IMR-90 (cell line): ENCODE measurements at regions not wholly inside any gene's neighbourhood (a gene's known extent, or its start where the extent isn't known, plus 50 kb on each side); places are given as distances from the start of the nearest gene placed in this dataset.

ENCODE experiments used
- ATAC-seq: fragments of 200-7000 bp; cut with Tn5 transposase; 2 replicates; pipeline ENCODE4 v1.9.1; 2020; ENCODE audit warnings: low read depth, mild to moderate bottlenecking, moderate library complexity
- BruUV-seq: library from RNA; stranded (reverse); fragments of 400-500 nt; replicated peaks from 2 replicates; lab custom pipeline; 2021; lab: Mats Ljungman, UMichigan
- CTCF ChIA-PET: fragments of 300-600 bp; formaldehyde crosslinking; extraction: SDS; loops from one replicate; lab custom pipeline; 2021; ENCODE audit warnings: antibody characterized with exemption; lab: Yijun Ruan, JAX
- POLR2A ChIA-PET: fragments of 300-600 bp; sonication (Branson Sonifier 250); formaldehyde crosslinking; loops from one replicate; lab custom pipeline; 2022; ENCODE audit warnings: antibody characterized with exemption; ENCODE audit not compliant: unreplicated experiment; lab: Charles Lee
- DNase-seq: peaks from one replicate; pipeline ENCODE4 v3.0.0; 2013
- H2AFZ ChIP-seq: replicated peaks from 2 replicates; pipeline ENCODE3; 2013; ENCODE audit warnings: low read length, mild to moderate bottlenecking; ENCODE audit not compliant: poor library complexity
- H2AK5ac ChIP-seq: 2 replicates; pipeline ENCODE4 v1.6.1; 2013; ENCODE audit warnings: low read depth, low read length, inconsistent platforms
- H2AK9ac ChIP-seq: replicated peaks from 2 replicates; pipeline ENCODE3; 2013; ENCODE audit warnings: mild to moderate bottlenecking, low read depth, low read length, moderate library complexity; ENCODE audit not compliant: poor library complexity
- H2BK120ac ChIP-seq: 2 replicates; pipeline ENCODE4 v1.6.1; 2013; ENCODE audit warnings: low read depth, low read length, inconsistent platforms
- H2BK15ac ChIP-seq: 3 replicates; pipeline ENCODE4 v1.6.1; 2013; ENCODE audit warnings: low read depth, low read length, inconsistent platforms
- H2BK20ac ChIP-seq: 2 replicates; pipeline ENCODE4 v1.6.1; 2013; ENCODE audit warnings: low read depth, mild to moderate bottlenecking, inconsistent platforms, low read length, moderate library complexity
- H2BK5ac ChIP-seq: 2 replicates; pipeline ENCODE4 v1.6.1; 2013; ENCODE audit warnings: mild to moderate bottlenecking, low read depth, low read length, inconsistent platforms; ENCODE audit not compliant: poor library complexity, severe bottlenecking
- H3K14ac ChIP-seq: replicated peaks from 2 replicates; pipeline ENCODE4 v1.6.1; 2013; ENCODE audit warnings: low read depth, low read length, inconsistent platforms
- H3K18ac ChIP-seq: 2 replicates; pipeline ENCODE4 v1.6.1; 2013; ENCODE audit warnings: low read depth, low read length, control low read depth
- H3K23ac ChIP-seq: 2 replicates; pipeline ENCODE4 v1.6.1; 2013; ENCODE audit warnings: low read depth, low read length, inconsistent platforms
- H3K27ac ChIP-seq: 2 replicates; pipeline ENCODE4 v1.5.1; 2013; ENCODE audit warnings: mild to moderate bottlenecking, control low read depth, low read length; ENCODE audit not compliant: insufficient read depth
- H3K27me3 ChIP-seq: 2 replicates; pipeline ENCODE4 v1.6.1; 2013; ENCODE audit warnings: low read length; ENCODE audit not compliant: control insufficient read depth, insufficient read depth
- H3K36me3 ChIP-seq: 2 replicates; pipeline ENCODE4 v1.6.1; 2013; ENCODE audit warnings: low read length, mixed read lengths; ENCODE audit not compliant: control insufficient read depth, insufficient read depth
- H3K4ac ChIP-seq: 2 replicates; pipeline ENCODE4 v1.6.1; 2013; ENCODE audit warnings: low read depth, low read length, inconsistent platforms
- H3K4me1 ChIP-seq: 2 replicates; pipeline ENCODE4 v1.6.1; 2013; ENCODE audit warnings: low read length, mixed read lengths; ENCODE audit not compliant: control insufficient read depth, insufficient read depth
- H3K4me2 ChIP-seq: 2 replicates; pipeline ENCODE4 v1.6.1; 2013; ENCODE audit warnings: low read depth, mild to moderate bottlenecking, control low read depth, low read length, moderate library complexity
- H3K4me3 ChIP-seq: 2 replicates; pipeline ENCODE4 v1.5.1; 2013; ENCODE audit warnings: low read depth, mild to moderate bottlenecking, control low read depth, low read length, moderate library complexity; ENCODE audit not compliant: insufficient read depth
- H3K56ac ChIP-seq: 2 replicates; pipeline ENCODE4 v1.6.1; 2013; ENCODE audit warnings: low read length, inconsistent platforms; ENCODE audit not compliant: insufficient read depth; ENCODE audit errors: extremely low read depth
- H3K79me1 ChIP-seq, 2 experiments: 2 replicates each; pipeline ENCODE4 v1.6.1; 2013; ENCODE audit warnings: low read length in 2 of 2, inconsistent platforms in 1 of 2, low read depth in 1 of 2
- H3K9ac ChIP-seq: 2 replicates; pipeline ENCODE4 v1.6.1; 2013; ENCODE audit warnings: low read depth, low read length, control low read depth
- H3K9me1 ChIP-seq: 2 replicates; pipeline ENCODE4 v1.6.1; 2013; ENCODE audit warnings: low read length, inconsistent platforms; ENCODE audit not compliant: insufficient read depth
- H3K9me3 ChIP-seq: 2 replicates; pipeline ENCODE4 v1.6.1; 2013; ENCODE audit warnings: low read length; ENCODE audit not compliant: control insufficient read depth, insufficient read depth
- H4K20me1 ChIP-seq: 2 replicates; pipeline ENCODE4 v1.6.1; 2013; ENCODE audit warnings: low read length, inconsistent platforms; ENCODE audit not compliant: insufficient read depth
- H4K5ac ChIP-seq: 2 replicates; pipeline ENCODE4 v1.6.1; 2013; ENCODE audit warnings: mild to moderate bottlenecking, low read depth, low read length, control low read depth
- H4K8ac ChIP-seq, 2 experiments: 2 replicates each; pipeline ENCODE4 v1.6.1; 2013; ENCODE audit warnings: low read depth in 2 of 2, low read length in 2 of 2, control low read depth in 1 of 2, inconsistent platforms in 1 of 2
- H4K91ac ChIP-seq: 2 replicates; pipeline ENCODE4 v1.6.1; 2013; ENCODE audit warnings: low read depth, low read length, inconsistent platforms; ENCODE audit not compliant: insufficient read depth
- CHD1 ChIP-seq: IDR thresholded peaks from 2 replicates; pipeline ENCODE4 v1.6.1; 2012; ENCODE audit warnings: low read depth, low read length, improper control_type of control experiment
- ELK1 ChIP-seq: fragments of 150-350 bp; IDR thresholded peaks from 2 replicates; pipeline ENCODE4 v1.6.1; 2016; ENCODE audit warnings: low read depth, mild to moderate bottlenecking, low read length, moderate library complexity, borderline replicate concordance
- FOS ChIP-seq: fragments of 150-350 bp; IDR thresholded peaks from 2 replicates; pipeline ENCODE4 v1.6.1; 2016; ENCODE audit warnings: low read depth, low read length
- MXI1 ChIP-seq: IDR thresholded peaks from 2 replicates; pipeline ENCODE4 v1.6.1; 2012; ENCODE audit warnings: low read depth, mild to moderate bottlenecking, low read length, moderate library complexity, borderline replicate concordance
- RCOR1 ChIP-seq: IDR thresholded peaks from 2 replicates; pipeline ENCODE4 v1.6.1; 2012; ENCODE audit warnings: mild to moderate bottlenecking, low read length, improper control_type of control experiment; ENCODE audit not compliant: insufficient replicate concordance
- RFX5 ChIP-seq: IDR thresholded peaks from 2 replicates; pipeline ENCODE4 v1.8.0; 2012; ENCODE audit warnings: low read depth, mild to moderate bottlenecking, low read length, moderate library complexity
- WGBS, 2 experiments: methylation state at CpG; one replicate each; pipeline versions ENCODE4 v1.1.5 to v1.1.7; 2013; ENCODE audit warnings: missing lambda C conversion rate in 2 of 2; ENCODE audit not compliant: insufficient read length in 1 of 2; ENCODE audit errors: extremely low coverage in 2 of 2; 5-methylcytosine and 5-hydroxymethylcytosine counted together
- dilution Hi-C: fragments of 300-500 bp; cut with HindIII; formaldehyde crosslinking; loops from one replicate; pipeline ENCODE4 v1.14.3; 2018; ENCODE audit warnings: low sequenced_read_pairs; ENCODE audit not compliant: unreplicated experiment
- in situ Hi-C: fragments of 300-500 bp; cut with MboI; formaldehyde crosslinking; loops from 3 replicates; pipeline ENCODE4 v1.14.3; 2019; ENCODE audit warnings: low sequenced_read_pairs, inconsistent platforms, mixed read lengths
- intact Hi-C: fragments of 100-400 bp; cut with micrococcal nuclease; formaldehyde crosslinking; loops from 2 replicates; pipeline ENCODE4 v1.10.0; 2022

- H3K4me3 ChIP-seq = no peak overlapping the region
- H4K20me1 ChIP-seq = no peaks in the 10 kb centered on the region
- no peak overlapping the region for H4K91ac ChIP-seq
- dilution Hi-C loops (no loop called here), in situ Hi-C loops (no loop called here), intact Hi-C loops (no loop called here)
- POLR2A ChIA-PET = no interaction called here
- no peaks in the 10 kb centered on the region for H3K4me1 ChIP-seq
- H3K27me3 ChIP-seq = no peaks in the 10 kb centered on the region
- no peaks in the 10 kb centered on the region for H3K36me3 ChIP-seq
- no peak overlapping the region for H3K9ac ChIP-seq
- H3K23ac ChIP-seq = no peak overlapping the region
- H3K4me2 ChIP-seq = no peak overlapping the region
- H3K56ac ChIP-seq = no peak overlapping the region
- no peak overlapping the region for H4K8ac ChIP-seq
- H3K14ac ChIP-seq = no peak overlapping the region
- no peak overlapping the region for H3K27ac ChIP-seq
- H2AK5ac ChIP-seq = no peak overlapping the region
- no peak overlapping the region for H2BK5ac ChIP-seq
- no peak overlapping the region for H2BK120ac ChIP-seq
- H3K18ac ChIP-seq = no peak overlapping the region
- H3K9me1 ChIP-seq = no peaks in the 10 kb centered on the region
- TF ChIP-seq FOS (no peak), ELK1 (no peak), RCOR1 (no peak), RFX5 (no peak), CHD1 (no peak), MXI1 (no peak)
- no peak overlapping the region for H2AK9ac ChIP-seq
- CTCF ChIA-PET = no interaction called here
- no peak overlapping the region for H2BK20ac ChIP-seq
- no peak overlapping the region for H2AFZ ChIP-seq
- H4K5ac ChIP-seq = no peak overlapping the region
- no TSS peak for BruUV-seq
- H3K4ac ChIP-seq = no peak overlapping the region
- H3K9me3 ChIP-seq = no peaks in the 10 kb centered on the region
- no peak overlapping the region for H2BK15ac ChIP-seq
- DNase-seq = no peak
- WGBS, 2 experiments = no CpG with 5 or more reads among the region's 2 CpGs
- no peaks in the 10 kb centered on the region for H3K79me1 ChIP-seq
- no peak for ATAC-seq
Observed at GRCh38 chr6:84372290-84372689, 144.8 kb upstream of the CEP162 start.
